HFFc6 (cell line): ENCODE measurements at regions not wholly inside any gene's neighbourhood (a gene's known extent, or its start where the extent isn't known, plus 50 kb on each side); places are given as distances from the start of the nearest gene placed in this dataset.

ENCODE experiments used
- DNase-seq: peaks from one replicate; pipeline ENCODE4 v3.0.0-alpha.2; 2018
- H3K27ac Mint-ChIP-seq: 2 replicates; pipeline ENCODE4 v1.8.0; 2020; ENCODE audit warnings: mild to moderate bottlenecking, mixed read lengths
- H3K27me3 Mint-ChIP-seq: 2 replicates; pipeline ENCODE4 v1.8.0; 2021; ENCODE audit warnings: mild to moderate bottlenecking, moderate library complexity, mixed read lengths; ENCODE audit not compliant: insufficient read depth
- H3K36me3 Mint-ChIP-seq: 2 replicates; pipeline ENCODE4 v1.8.0; 2021; ENCODE audit warnings: low read depth, mixed read lengths
- H3K4me1 Mint-ChIP-seq: 2 replicates; pipeline ENCODE4 v1.8.0; 2020; ENCODE audit warnings: low read depth, mixed read lengths
- H3K4me3 Mint-ChIP-seq: 2 replicates; pipeline ENCODE4 v1.8.0; 2020; ENCODE audit warnings: mild to moderate bottlenecking, moderate library complexity, mixed read lengths
- H3K9me3 Mint-ChIP-seq: 2 replicates; pipeline ENCODE4 v1.8.0; 2020; ENCODE audit warnings: mild to moderate bottlenecking, mixed read lengths
- CTCF ChIP-seq: fragments of 200-600 bp; sonication (generic); IDR thresholded peaks from 2 replicates; pipeline ENCODE4 v1.5.0; 2021; ENCODE audit warnings: antibody characterized with exemption, mild to moderate bottlenecking

- H3K27ac Mint-ChIP-seq = no peak overlapping the region
- H3K4me1 Mint-ChIP-seq = peaks cover 26% of the 10 kb centered on the region
- no peaks in the 10 kb centered on the region for H3K9me3 Mint-ChIP-seq
- no peak for TF ChIP-seq CTCF
- no peaks in the 10 kb centered on the region; the same call in 1 of the 2 replicates for H3K27me3 Mint-ChIP-seq
- H3K4me3 Mint-ChIP-seq = no peak overlapping the region
- H3K36me3 Mint-ChIP-seq = 0 out of 2 replicates have a peak, but pooled peaks cover 14% of the 10 kb centered on the region
- DNase-seq = no peak
Measured at GRCh38 chr13:74004109-74004508, 130.1 kb downstream of the KLF12 start.

- Mint-ChIP-seq H3K36me3 (0 out of 2 replicates have a peak, but pooled peaks cover 14% of the 10 kb centered on the region), H3K4me3 (no peak overlapping the region), H3K27ac (no peak overlapping the region), H3K9me3 (no peaks in the 10 kb centered on the region), H3K4me1 (peaks cover 26% of the 10 kb centered on the region), H3K27me3 (no peaks in the 10 kb centered on the region; the same call in 1 of the 2 replicates)
- no peak for TF ChIP-seq CTCF
- DNase-seq = no peak
Measured at GRCh38 chr13:74003374-74003773, 130.8 kb downstream of the KLF12 start.

- DNase-seq = no peak
- no peaks in the 10 kb centered on the region; the same call in 1 of the 2 replicates for H3K27me3 Mint-ChIP-seq
- H3K4me3 Mint-ChIP-seq = no peak overlapping the region
- peaks cover 18% of the 10 kb centered on the region for H3K4me1 Mint-ChIP-seq
- no peak overlapping the region for H3K27ac Mint-ChIP-seq
- no peaks in the 10 kb centered on the region for H3K9me3 Mint-ChIP-seq
- no peak for TF ChIP-seq CTCF
- no peaks in the 10 kb centered on the region for H3K36me3 Mint-ChIP-seq
Measured at GRCh38 chr13:74000876-74001275, 133.3 kb downstream of the KLF12 start.

- Mint-ChIP-seq H3K36me3 (0 out of 2 replicates have a peak, but pooled peaks cover 4% of the 10 kb centered on the region), H3K27ac (no peak overlapping the region), H3K27me3 (no peaks in the 10 kb centered on the region; the same call in 1 of the 2 replicates), H3K9me3 (no peaks in the 10 kb centered on the region), H3K4me3 (no peak overlapping the region), H3K4me1 (peaks cover 17% of the 10 kb centered on the region)
- no peak for DNase-seq
- no peak for TF ChIP-seq CTCF
Measured at GRCh38 chr13:73998631-73999030, 135.6 kb downstream of the KLF12 start.

- Mint-ChIP-seq H3K27me3 (no peaks in the 10 kb centered on the region; the same call in 1 of the 2 replicates), H3K36me3 (peaks cover 8% of the 10 kb centered on the region; the same call in 1 of the 2 replicates), H3K4me3 (no peak overlapping the region), H3K4me1 (peaks cover 11% of the 10 kb centered on the region; the same call in 1 of the 2 replicates), H3K27ac (no peak overlapping the region), H3K9me3 (no peaks in the 10 kb centered on the region)
- DNase-seq = no peak
- no peak for TF ChIP-seq CTCF
Measured at GRCh38 chr13:73997964-73998363, 136.2 kb downstream of the KLF12 start.

GRCh38 chr13:73996569-73996968 lies 137.6 kb downstream of the KLF12 start:
- H3K27me3 Mint-ChIP-seq = no peaks in the 10 kb centered on the region; the same call in 1 of the 2 replicates
- H3K27ac Mint-ChIP-seq = no peak overlapping the region
- peaks cover 8% of the 10 kb centered on the region; the same call in 1 of the 2 replicates for H3K4me1 Mint-ChIP-seq
- H3K4me3 Mint-ChIP-seq = no peak overlapping the region
- TF ChIP-seq CTCF = no peak
- no peaks in the 10 kb centered on the region for H3K9me3 Mint-ChIP-seq
- H3K36me3 Mint-ChIP-seq = peaks cover 15% of the 10 kb centered on the region
- no peak for DNase-seq
